ENCODE measurements at regions not wholly inside any gene's neighbourhood (a gene's known extent, or its start where the extent isn't known, plus 50 kb on each side); places are given as distances from the start of the nearest gene placed in this dataset.

DNA sequence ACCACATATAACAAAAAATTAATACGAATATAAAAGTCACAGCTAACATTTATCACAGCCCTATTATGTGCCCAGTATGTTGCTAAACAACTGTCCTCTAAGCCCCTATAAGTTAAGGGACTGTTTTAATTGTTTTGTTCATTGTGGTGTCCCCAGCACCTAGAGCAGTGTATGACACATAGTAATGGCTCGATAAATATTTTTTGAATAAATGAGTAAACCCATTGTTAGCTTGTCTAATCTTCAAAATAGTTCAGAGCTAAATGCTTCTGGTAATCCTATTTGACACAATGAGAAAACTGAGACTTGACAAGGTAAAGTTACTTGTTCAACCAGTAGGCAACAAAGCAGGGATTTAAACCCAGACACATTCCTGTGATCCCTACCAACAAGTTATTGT is 78.4 kb upstream of the NEUROD6 start:
- TF ChIP-seq, protein P1, sequence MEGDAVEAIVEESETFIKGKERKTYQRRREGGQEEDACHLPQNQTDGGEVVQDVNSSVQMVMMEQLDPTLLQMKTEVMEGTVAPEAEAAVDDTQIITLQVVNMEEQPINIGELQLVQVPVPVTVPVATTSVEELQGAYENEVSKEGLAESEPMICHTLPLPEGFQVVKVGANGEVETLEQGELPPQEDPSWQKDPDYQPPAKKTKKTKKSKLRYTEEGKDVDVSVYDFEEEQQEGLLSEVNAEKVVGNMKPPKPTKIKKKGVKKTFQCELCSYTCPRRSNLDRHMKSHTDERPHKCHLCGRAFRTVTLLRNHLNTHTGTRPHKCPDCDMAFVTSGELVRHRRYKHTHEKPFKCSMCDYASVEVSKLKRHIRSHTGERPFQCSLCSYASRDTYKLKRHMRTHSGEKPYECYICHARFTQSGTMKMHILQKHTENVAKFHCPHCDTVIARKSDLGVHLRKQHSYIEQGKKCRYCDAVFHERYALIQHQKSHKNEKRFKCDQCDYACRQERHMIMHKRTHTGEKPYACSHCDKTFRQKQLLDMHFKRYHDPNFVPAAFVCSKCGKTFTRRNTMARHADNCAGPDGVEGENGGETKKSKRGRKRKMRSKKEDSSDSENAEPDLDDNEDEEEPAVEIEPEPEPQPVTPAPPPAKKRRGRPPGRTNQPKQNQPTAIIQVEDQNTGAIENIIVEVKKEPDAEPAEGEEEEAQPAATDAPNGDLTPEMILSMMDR (conservative IDR thresholded peaks at IDR 0.05), result no peak
- TF ChIP-seq ZFX (IDR thresholded peaks at IDR 0.05), result no peak
- no peak overlapping the region for H3K27ac ChIP-seq

DNA sequence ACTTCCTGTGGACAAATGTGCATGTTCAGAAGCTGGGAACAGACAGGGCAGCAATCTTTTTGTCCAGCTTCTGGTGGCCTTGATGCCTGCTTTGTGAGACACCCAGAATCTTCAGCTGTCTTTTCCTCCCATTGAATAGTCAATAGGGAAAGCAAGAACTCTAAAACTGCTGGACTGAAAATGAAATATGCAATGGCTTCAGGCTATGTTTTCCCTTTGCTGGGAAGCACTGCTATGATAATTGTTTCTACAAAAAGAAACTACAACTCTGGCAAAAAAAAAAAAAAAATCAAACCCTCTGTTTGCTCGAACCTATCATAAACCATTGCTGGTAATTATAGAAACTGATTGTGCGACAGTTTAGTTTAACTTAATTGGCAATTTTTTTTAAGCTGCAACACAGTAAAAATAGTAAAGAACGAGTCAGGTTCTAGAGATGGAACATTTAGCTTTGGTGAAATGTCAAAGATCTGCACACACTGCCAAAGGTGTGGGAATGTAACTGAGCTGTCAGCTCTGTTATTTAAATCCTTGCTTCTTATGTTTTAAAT is 79.1 kb upstream of the NEUROD6 start:
- TF ChIP-seq, protein P1 (conservative IDR thresholded peaks at IDR 0.05), result no peak
- TF ChIP-seq ZFX (IDR thresholded peaks at IDR 0.05), result no peak
- H3K27ac ChIP-seq, result no peak overlapping the region

DNA sequence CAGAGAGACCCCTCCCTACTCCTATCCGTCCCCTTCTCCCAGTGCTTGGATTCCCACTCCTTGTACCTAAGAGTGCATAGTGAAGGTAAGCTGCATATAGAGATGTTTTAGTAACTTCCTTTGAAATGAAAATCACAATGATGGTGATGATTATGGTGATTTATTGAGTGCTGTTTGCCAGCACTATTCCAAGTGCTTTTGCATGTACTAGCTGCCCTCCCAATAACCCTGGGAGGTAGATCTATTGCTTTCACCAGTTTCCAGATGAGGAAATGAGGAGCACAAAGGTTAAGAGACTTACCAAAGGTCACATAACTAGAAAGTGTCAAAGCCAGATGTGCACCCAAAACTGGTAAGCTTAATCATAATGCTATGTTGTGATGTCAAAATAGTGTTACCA is 80.4 kb upstream of the NEUROD6 start:
- TF ChIP-seq, protein P1 (conservative IDR thresholded peaks at IDR 0.05), result no peak
- TF ChIP-seq ZFX (IDR thresholded peaks at IDR 0.05), result no peak
- H3K27ac ChIP-seq, result no peak overlapping the region

DNA sequence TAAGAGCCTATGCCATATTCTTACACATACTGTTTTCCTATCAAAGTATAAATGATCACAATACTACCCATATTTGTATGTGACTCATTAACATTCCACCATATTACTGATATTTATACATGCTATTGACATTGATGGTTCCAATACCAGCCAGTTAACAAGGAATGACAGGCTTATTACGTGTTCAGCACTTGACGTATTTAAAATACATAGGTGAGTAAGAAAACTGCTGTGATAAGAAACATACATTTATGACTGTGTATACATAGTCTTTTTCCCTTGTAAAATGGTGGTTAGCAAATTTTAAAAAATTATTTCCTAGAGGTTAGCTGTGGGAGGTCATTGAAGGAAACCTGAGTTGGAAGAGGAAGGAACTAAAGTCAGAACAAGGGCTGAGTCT is 81.1 kb upstream of the NEUROD6 start:
- H3K27ac ChIP-seq, result no peak overlapping the region
- TF ChIP-seq, protein P1 (conservative IDR thresholded peaks at IDR 0.05), result no peak
- no peak for TF ChIP-seq ZFX (IDR thresholded peaks at IDR 0.05)

DNA sequence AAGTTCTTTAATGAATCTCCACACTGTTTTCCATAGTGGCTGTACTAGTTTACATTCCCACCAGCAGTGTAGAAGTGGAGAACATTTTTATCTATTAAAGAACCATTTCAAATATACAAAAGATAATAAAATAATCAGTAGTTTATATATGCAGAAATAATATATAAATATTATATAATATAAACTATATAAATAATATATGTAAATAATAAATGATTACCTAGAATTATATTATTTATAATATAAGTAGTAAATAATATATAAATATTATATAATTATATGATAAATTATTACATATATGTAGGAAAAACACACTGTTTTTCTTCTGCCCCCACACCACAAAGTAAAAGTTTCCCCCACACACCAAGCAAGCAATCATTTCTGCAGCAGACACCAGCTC is 83.5 kb upstream of the NEUROD6 start:
- TF ChIP-seq ZFX (IDR thresholded peaks at IDR 0.05), result no peak
- TF ChIP-seq, protein P1 (conservative IDR thresholded peaks at IDR 0.05), result no peak
- no peak overlapping the region for H3K27ac ChIP-seq

DNA sequence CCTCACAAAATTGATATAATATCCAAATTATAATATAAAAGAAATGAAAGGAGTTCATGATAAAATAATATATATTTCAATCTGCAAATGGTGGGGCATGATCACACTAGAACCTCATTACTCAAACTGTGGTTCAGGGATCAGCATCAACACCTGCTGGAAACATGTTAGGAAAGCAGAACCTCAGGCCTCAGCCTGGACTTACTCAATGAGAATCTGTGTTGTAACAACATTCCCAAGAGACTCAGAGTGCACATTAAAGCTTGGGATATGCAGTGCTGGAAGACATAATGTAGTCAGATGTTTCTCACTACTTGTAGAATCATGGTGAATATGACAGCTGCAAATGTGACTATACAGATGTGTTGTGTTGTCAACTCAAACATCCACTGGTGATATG is 81.7 kb upstream of the ITPRID1 start:
- TF ChIP-seq, protein P1 (conservative IDR thresholded peaks at IDR 0.05), result no peak
- TF ChIP-seq ZFX (IDR thresholded peaks at IDR 0.05), result no peak
- H3K27ac ChIP-seq, result no peak overlapping the region

DNA sequence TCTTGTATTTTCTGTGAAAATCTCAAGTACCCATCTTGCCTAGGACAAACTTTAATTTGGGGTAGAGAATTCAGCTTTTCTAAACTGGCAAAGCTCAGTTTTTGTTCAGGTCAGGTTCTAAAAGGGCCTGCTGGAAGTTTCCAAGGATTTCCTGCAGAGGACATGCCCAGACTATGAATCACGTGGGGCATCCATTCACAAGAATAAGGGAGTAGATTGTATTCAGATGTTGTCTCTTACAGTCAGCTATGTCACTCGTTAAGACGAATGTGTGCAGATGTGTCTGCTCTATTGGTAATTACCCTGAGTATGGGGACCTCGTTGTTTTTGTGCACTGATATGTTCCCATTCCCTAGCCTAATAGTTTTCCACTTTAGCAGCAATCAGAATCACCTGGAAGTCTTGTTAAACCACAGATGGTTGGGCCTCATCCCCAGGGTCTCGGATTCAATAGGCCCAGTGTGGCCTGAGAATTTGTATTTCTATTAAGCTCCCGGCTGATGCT is 81.0 kb upstream of the ITPRID1 start:
- TF ChIP-seq, protein P1 (conservative IDR thresholded peaks at IDR 0.05), result no peak
- no peak for TF ChIP-seq ZFX (IDR thresholded peaks at IDR 0.05)
- no peak overlapping the region for H3K27ac ChIP-seq
